ENCODE measurements at regions not wholly inside any gene's neighbourhood (a gene's known extent, or its start where the extent isn't known, plus 50 kb on each side); places are given as distances from the start of the nearest gene placed in this dataset.

- no peak for TF ChIP-seq CTCF (IDR thresholded peaks at IDR 0.05; ENCODE audit: insufficient read depth, low read depth, low read length, missing control alignments)
- no peak for DNase-seq (ENCODE audit: low read depth)
- no peak overlapping the region for H3K4me3 ChIP-seq (ENCODE audit: low read length)
Measured at GRCh38 chr5:166992108-166992507, 1299.3 kb upstream of the WWC1 start.

- TF ChIP-seq CTCF (IDR thresholded peaks at IDR 0.05; ENCODE audit: insufficient read depth, low read depth, low read length, missing control alignments): no peak
- no peak for DNase-seq (ENCODE audit: low read depth)
- H3K4me3 ChIP-seq (ENCODE audit: low read length): no peak overlapping the region
Measured at GRCh38 chr5:166992874-166993722, 1298.3 kb upstream of the WWC1 start.

DNA sequence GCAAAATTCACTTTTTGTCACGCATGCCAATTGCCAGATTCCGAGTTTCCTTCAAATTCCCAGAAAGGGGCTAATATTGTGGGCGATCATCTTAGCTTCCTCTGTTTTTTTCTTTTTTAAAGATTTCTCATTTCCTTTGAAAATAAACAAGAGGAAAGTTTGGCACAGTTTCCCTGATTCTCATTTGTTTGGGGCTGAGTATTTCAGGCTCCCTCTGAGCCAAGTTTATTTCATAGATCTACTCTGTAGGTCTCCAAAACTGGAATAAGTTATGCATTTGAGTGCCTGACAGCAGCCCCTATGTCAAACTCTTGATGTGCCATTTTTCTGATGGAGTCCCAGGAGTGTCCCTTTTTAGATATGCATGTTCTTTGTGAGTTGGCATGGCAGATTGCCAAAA, 1297.2 kb upstream of the WWC1 start:
- no peak overlapping the region for H3K4me3 ChIP-seq (ENCODE audit: low read length)
- no peak for DNase-seq (ENCODE audit: low read depth)

GRCh38 chr5:167001246-167001645, 1290.2 kb upstream of the WWC1 start:
- H3K4me3 ChIP-seq (ENCODE audit: low read length): no peak overlapping the region
- no peak for DNase-seq (ENCODE audit: low read depth)
- no peak for TF ChIP-seq CTCF (IDR thresholded peaks at IDR 0.05; ENCODE audit: insufficient read depth, low read depth, low read length, missing control alignments)

More for the DNA sequence above, 1297.2 kb upstream of the WWC1 start:
- TF ChIP-seq CTCF (IDR thresholded peaks at IDR 0.05; ENCODE audit: insufficient read depth, low read depth, low read length, missing control alignments): no peak

- DNase-seq (ENCODE audit: low read depth): no peak
- no peak overlapping the region for H3K4me3 ChIP-seq (ENCODE audit: low read length)
- TF ChIP-seq CTCF (IDR thresholded peaks at IDR 0.05; ENCODE audit: insufficient read depth, low read depth, low read length, missing control alignments): no peak
Measured at GRCh38 chr5:167008705-167009104, 1282.7 kb upstream of the WWC1 start.

DNA sequence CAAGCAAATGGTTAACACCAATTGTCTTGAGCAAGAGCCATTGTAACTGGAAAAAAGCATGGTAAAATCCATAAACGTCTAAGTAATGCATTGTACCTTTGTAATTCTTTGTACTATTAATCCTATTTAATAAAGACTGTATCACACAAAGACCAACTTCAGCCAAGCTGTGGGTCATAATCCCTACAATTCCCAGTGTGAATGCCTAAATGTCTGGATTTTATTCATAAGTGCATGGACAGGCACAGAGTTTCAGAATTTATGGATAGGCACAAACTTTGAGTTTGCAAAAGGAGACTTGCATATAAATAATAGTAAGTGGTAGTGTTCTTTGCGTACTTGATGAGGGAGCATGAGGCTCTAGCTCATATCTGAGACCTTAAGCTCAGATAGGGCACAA, 1280.2 kb upstream of the WWC1 start:
- H3K4me3 ChIP-seq (ENCODE audit: low read length): no peak overlapping the region
- TF ChIP-seq CTCF (IDR thresholded peaks at IDR 0.05; ENCODE audit: insufficient read depth, low read depth, low read length, missing control alignments): no peak
- DNase-seq (ENCODE audit: low read depth): no peak
